ENCODE measurements at regions not wholly inside any gene's neighbourhood (a gene's known extent, or its start where the extent isn't known, plus 50 kb on each side); places are given as distances from the start of the nearest gene placed in this dataset.
"Not testable (repeated sequence)": the region's sequence is repeated elsewhere in the genome, so short reads cannot be mapped to it uniquely, and the experiment has no call there.

- not testable (repeated sequence) for TF ChIP-seq POLR2A (IDR thresholded peaks at IDR 0.05)
- TF ChIP-seq, protein P1, sequence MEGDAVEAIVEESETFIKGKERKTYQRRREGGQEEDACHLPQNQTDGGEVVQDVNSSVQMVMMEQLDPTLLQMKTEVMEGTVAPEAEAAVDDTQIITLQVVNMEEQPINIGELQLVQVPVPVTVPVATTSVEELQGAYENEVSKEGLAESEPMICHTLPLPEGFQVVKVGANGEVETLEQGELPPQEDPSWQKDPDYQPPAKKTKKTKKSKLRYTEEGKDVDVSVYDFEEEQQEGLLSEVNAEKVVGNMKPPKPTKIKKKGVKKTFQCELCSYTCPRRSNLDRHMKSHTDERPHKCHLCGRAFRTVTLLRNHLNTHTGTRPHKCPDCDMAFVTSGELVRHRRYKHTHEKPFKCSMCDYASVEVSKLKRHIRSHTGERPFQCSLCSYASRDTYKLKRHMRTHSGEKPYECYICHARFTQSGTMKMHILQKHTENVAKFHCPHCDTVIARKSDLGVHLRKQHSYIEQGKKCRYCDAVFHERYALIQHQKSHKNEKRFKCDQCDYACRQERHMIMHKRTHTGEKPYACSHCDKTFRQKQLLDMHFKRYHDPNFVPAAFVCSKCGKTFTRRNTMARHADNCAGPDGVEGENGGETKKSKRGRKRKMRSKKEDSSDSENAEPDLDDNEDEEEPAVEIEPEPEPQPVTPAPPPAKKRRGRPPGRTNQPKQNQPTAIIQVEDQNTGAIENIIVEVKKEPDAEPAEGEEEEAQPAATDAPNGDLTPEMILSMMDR (IDR thresholded peaks at IDR 0.05), result not testable (repeated sequence)
Measured at GRCh38 chr9:62843145-62843544, 1653.3 kb downstream of the SPATA31A7 start.
